22Rv1 (cell line): ENCODE measurements at regions not wholly inside any gene's neighbourhood (a gene's known extent, or its start where the extent isn't known, plus 50 kb on each side); places are given as distances from the start of the nearest gene placed in this dataset.

ENCODE experiments used
- CTCF ChIP-seq: fragments of 450-650 bp; IDR thresholded peaks from 2 replicates; pipeline ENCODE4 v1.5.1; 2017; ENCODE audit warnings: mild to moderate bottlenecking
- ZFX ChIP-seq: fragments of 450-650 bp; IDR thresholded peaks from 2 replicates; pipeline ENCODE4 v1.6.1; 2017; ENCODE audit warnings: antibody characterized with exemption, borderline replicate concordance

- TF ChIP-seq CTCF (no peak), ZFX (no peak)
Observed at GRCh38 chr9:27945386-27945785, 372.1 kb upstream of the C9orf72 start.
